ENCODE measurements at regions not wholly inside any gene's neighbourhood (a gene's known extent, or its start where the extent isn't known, plus 50 kb on each side); places are given as distances from the start of the nearest gene placed in this dataset.

DNA sequence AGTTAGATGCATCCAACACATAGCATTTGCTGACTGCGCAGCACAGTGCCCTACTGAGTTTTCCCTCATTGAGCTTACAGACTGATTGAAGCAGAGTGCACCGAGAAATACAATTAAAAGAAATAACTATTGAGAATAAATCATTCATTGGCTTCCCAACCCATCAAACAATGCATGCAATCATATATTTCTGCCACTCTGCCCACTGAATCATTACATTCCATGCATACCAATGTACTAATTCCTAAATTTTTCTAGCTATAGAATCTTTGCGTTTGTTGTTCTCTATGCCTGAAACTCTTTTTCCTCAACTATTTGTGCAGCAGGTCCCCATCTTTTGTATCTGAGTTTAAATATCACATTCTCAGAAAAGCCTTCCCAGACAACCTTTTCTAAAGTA is 783.8 kb downstream of the SORCS1 start:
- Histone ChIP-seq H4K20me1 (replicated peaks; ENCODE audit: control insufficient read depth, extremely low read depth, insufficient read depth, low read length) (no peaks in the 10 kb centered on the region), H3K9ac (replicated peaks; ENCODE audit: extremely low read depth, insufficient read depth, low read length) (no peak overlapping the region), H3K79me2 (ENCODE audit: control insufficient read depth, insufficient read depth, low read length) (no peaks in the 10 kb centered on the region), H3K4me3 (replicated peaks in 1 of 3; ENCODE audit: insufficient read depth in 1 of 3, low read depth in 1 of 3, low read length in 3 of 3) (no peak overlapping the region), H3K9me1 (replicated peaks; ENCODE audit: control insufficient read depth, extremely low read depth, insufficient read depth, low read length) (no peaks in the 10 kb centered on the region), H3K27me3 (ENCODE audit: control insufficient read depth in 2 of 2, insufficient read depth in 2 of 2, low read length in 2 of 2) (no peaks in the 10 kb centered on the region), H3K9me3 (replicated peaks; ENCODE audit: control insufficient read depth, insufficient read depth, low read length) (peaks cover 2% of the 10 kb centered on the region), H3K36me3 (ENCODE audit: control insufficient read depth in 2 of 2, extremely low read depth in 1 of 2, insufficient read depth in 2 of 2, low read length in 2 of 2) (no peaks in the 10 kb centered on the region), H3K4me2 (ENCODE audit: insufficient read depth, low read length) (no peak overlapping the region), H3K4me1 (ENCODE audit: control insufficient read depth, extremely low read depth, insufficient read depth, low read length) (no peaks in the 10 kb centered on the region), H3K27ac (ENCODE audit: insufficient read depth, low read depth, low read length) (no peak overlapping the region), H2AFZ (ENCODE audit: low read depth, low read length) (no peak overlapping the region)
- CTCF ChIA-PET = no interaction called here
- POLR2A ChIA-PET = no interaction called here
- TF ChIP-seq FOS (IDR thresholded peaks at IDR 0.05; ENCODE audit: borderline replicate concordance, insufficient read depth, low read length) (no peak), JUN (IDR thresholded peaks at IDR 0.05; ENCODE audit: borderline replicate concordance, insufficient read depth, insufficient read length, low read depth) (no peak), POLR2AphosphoS5 (IDR thresholded peaks at IDR 0.05; ENCODE audit: insufficient read depth, low read depth, low read length) (no peak), EZH2 (IDR thresholded peaks at IDR 0.05; ENCODE audit: borderline replicate concordance, low read depth, low read length, severe bottlenecking) (no peak), POLR2A (IDR thresholded peaks at IDR 0.05; ENCODE audit: low read depth, low read length) (no peak), GATA2 (IDR thresholded peaks at IDR 0.05; ENCODE audit: insufficient read depth, insufficient read length, low read depth, low read length) (no peak), MYC (IDR thresholded peaks at IDR 0.05; ENCODE audit: low read depth, low read length) (no peak)
- TF ChIP-seq, protein P1, sequence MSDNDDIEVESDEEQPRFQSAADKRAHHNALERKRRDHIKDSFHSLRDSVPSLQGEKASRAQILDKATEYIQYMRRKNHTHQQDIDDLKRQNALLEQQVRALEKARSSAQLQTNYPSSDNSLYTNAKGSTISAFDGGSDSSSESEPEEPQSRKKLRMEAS (IDR thresholded peaks at IDR 0.05; ENCODE audit: insufficient read depth, insufficient read length) = no peak
- TF ChIP-seq, protein P2, sequence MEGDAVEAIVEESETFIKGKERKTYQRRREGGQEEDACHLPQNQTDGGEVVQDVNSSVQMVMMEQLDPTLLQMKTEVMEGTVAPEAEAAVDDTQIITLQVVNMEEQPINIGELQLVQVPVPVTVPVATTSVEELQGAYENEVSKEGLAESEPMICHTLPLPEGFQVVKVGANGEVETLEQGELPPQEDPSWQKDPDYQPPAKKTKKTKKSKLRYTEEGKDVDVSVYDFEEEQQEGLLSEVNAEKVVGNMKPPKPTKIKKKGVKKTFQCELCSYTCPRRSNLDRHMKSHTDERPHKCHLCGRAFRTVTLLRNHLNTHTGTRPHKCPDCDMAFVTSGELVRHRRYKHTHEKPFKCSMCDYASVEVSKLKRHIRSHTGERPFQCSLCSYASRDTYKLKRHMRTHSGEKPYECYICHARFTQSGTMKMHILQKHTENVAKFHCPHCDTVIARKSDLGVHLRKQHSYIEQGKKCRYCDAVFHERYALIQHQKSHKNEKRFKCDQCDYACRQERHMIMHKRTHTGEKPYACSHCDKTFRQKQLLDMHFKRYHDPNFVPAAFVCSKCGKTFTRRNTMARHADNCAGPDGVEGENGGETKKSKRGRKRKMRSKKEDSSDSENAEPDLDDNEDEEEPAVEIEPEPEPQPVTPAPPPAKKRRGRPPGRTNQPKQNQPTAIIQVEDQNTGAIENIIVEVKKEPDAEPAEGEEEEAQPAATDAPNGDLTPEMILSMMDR (IDR thresholded peaks at IDR 0.05; ENCODE audit: extremely low read depth in 1 of 2, insufficient read depth in 1 of 2, low read depth in 1 of 2, low read length in 2 of 2) = no peak
- BruUV-seq (replicated peaks) = no TSS peak
- no peak for FAIRE-seq
- intact Hi-C loops (cut with micrococcal nuclease) = no loop called here
- DNase-seq (ENCODE audit: low read depth, low spot score) = no peak
- dilution Hi-C loops (cut with MboI; ENCODE audit: extremely low pct_ligation_motif_present, low sequenced_read_pairs) = no loop called here

Measured in endothelial cell of umbilical vein (primary cell).